SJSA1 (cell line): ENCODE measurements at regions not wholly inside any gene's neighbourhood (a gene's known extent, or its start where the extent isn't known, plus 50 kb on each side); places are given as distances from the start of the nearest gene placed in this dataset.
"Not testable (repeated sequence)": the region's sequence is repeated elsewhere in the genome, so short reads cannot be mapped to it uniquely, and the experiment has no call there.

Experiments
- DNase-seq, 2 experiments: peaks; one replicate each; pipeline ENCODE4 v3.0.0-alpha.2; 2015 to 2020; ENCODE audit warnings: low spot score in 2 of 2, low read depth in 1 of 2
- H3K27ac ChIP-seq: fragments of 250-450 bp; sonication (Bioruptor Pico); 2 replicates; pipeline ENCODE4 v1.5.1; 2020; ENCODE audit warnings: mild to moderate bottlenecking, moderate library complexity
- H3K27me3 ChIP-seq: fragments of 250-450 bp; sonication (Bioruptor Pico); replicated peaks from 2 replicates; pipeline ENCODE4 v1.5.1; 2020; ENCODE audit warnings: mild to moderate bottlenecking, moderate library complexity
- H3K36me3 ChIP-seq: fragments of 250-450 bp; sonication (Bioruptor Pico); 2 replicates; pipeline ENCODE4 v1.5.1; 2020; ENCODE audit warnings: mild to moderate bottlenecking
- H3K4me1 ChIP-seq: fragments of 250-450 bp; sonication (Bioruptor Pico); replicated peaks from 2 replicates; pipeline ENCODE4 v1.6.1; 2021; ENCODE audit warnings: mild to moderate bottlenecking
- H3K4me3 ChIP-seq: fragments of 250-450 bp; sonication (Bioruptor Pico); 2 replicates; pipeline ENCODE4 v1.5.1; 2020; ENCODE audit warnings: mild to moderate bottlenecking
- H3K9me3 ChIP-seq: fragments of 250-450 bp; sonication (Bioruptor Pico); replicated peaks from 2 replicates; pipeline ENCODE4 v1.5.1; 2020; ENCODE audit warnings: mild to moderate bottlenecking

DNA sequence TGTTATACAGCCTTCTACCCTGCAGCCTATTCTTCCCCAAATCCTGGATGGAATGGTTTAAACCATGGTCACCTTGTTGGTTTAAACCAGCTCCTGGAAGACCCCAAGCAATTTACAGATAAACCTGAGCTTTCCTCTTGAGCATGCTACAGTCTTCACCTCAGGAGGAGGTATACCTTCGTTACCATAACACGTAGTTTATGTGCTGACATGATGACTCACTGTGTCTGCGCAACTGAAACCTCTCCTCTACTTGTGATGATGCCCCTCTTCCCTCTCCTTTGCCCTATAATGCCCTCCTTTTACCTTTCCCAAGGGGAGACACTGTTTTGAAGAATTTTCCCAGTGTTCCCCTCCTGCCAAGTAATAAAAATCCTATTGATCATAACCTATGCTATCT is 457.3 kb upstream of the RGS18 start:
- Histone ChIP-seq H3K4me1 (no peaks in the 10 kb centered on the region), H3K9me3 (no peaks in the 10 kb centered on the region; the same call in 1 of the 2 replicates), H3K27me3 (no peaks in the 10 kb centered on the region), H3K36me3 (no peaks in the 10 kb centered on the region), H3K4me3 (no peak overlapping the region), H3K27ac (no peak overlapping the region)
- no peak for DNase-seq

DNA sequence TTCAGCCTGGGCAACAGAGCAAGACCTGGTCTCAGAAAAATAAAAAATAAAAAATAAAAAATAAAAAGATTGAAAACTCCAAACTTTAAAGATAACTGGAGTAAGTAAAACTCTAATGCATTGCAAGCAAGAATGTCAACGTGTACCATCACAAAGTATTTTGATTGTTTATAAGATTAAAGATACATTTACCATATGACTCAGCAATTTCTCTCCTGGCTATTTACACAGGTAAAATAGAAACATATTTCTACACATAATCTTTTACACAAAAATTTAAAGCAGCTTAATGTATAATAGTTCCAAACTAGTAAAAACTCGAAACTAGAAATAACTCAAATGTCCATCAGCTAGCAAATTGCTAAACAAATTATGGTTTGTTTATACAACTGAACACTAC is 456.1 kb upstream of the RGS18 start:
- no peaks in the 10 kb centered on the region; the same call in 1 of the 2 replicates for H3K9me3 ChIP-seq
- DNase-seq = no peak
- no peak overlapping the region for H3K4me3 ChIP-seq
- H3K4me1 ChIP-seq = no peaks in the 10 kb centered on the region
- H3K27ac ChIP-seq = no peak overlapping the region
- no peaks in the 10 kb centered on the region for H3K36me3 ChIP-seq
- no peaks in the 10 kb centered on the region for H3K27me3 ChIP-seq

DNA sequence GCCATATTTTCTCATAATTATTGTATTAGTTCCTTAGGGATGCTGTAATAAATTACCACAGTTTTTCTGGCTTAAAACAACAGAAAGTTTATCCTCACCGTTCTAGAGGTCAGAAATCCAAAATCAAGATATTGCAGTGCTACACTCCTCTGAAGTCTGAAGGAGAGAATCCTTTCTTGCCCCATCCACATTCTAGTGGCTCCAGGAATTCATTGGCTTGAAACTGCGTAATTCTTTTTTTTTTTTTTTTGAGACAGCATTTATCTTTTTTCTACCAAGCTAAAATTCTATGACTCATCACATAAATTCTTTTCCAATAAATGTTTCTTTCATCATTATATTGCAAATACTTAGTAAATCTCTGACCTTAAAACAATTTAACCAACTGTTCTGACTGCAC is 451.0 kb upstream of the RGS18 start:
- DNase-seq = no peak
- H3K27me3 ChIP-seq = no peaks in the 10 kb centered on the region
- H3K9me3 ChIP-seq = no peaks in the 10 kb centered on the region
- no peak overlapping the region for H3K27ac ChIP-seq
- H3K4me1 ChIP-seq = no peaks in the 10 kb centered on the region
- H3K36me3 ChIP-seq = no peaks in the 10 kb centered on the region
- H3K4me3 ChIP-seq = no peak overlapping the region

DNA sequence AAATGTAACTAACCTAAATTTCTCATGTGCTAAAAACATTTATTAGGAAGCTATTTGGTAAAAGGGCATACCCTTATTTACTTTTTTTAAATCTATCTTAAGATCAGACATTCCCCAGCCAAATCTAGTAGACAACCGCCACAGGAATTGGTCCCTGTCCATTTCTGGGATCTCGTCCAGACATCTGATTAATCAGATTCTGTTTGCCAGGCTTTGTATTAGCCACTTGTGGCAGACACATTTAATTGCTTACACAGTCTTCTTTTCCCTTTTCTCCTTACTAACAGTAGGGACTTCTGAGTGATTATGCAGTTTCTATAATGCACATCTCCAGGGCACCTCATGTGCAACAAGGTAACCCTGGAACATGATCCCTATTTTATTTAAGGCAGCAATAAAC is 449.0 kb upstream of the RGS18 start:
- Histone ChIP-seq H3K36me3 (no peaks in the 10 kb centered on the region), H3K9me3 (no peaks in the 10 kb centered on the region), H3K4me1 (no peaks in the 10 kb centered on the region), H3K27ac (no peak overlapping the region), H3K27me3 (no peaks in the 10 kb centered on the region), H3K4me3 (no peak overlapping the region)
- no peak for DNase-seq

DNA sequence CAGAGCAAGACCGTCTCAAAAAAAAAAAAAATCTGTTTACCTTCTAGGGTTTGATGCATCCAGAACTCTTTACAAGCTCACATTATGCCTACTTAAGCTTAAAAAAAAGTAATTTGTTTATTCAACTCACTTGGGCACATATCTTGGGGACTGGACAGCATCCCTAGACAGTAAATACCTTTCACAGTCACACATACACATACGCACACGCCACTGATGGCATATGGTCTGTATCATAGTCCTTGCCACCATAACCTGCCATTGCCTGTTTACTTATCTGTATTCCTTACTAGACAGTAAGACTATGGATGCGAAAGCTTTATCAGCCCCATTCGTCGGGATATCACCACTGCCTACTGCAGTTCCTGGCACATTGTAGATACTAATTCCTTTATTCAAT is 446.3 kb upstream of the RGS18 start:
- no peaks in the 10 kb centered on the region for H3K36me3 ChIP-seq
- no peak for DNase-seq
- H3K4me3 ChIP-seq = no peak overlapping the region
- no peaks in the 10 kb centered on the region for H3K9me3 ChIP-seq
- no peaks in the 10 kb centered on the region for H3K27me3 ChIP-seq
- no peak overlapping the region for H3K27ac ChIP-seq
- no peaks in the 10 kb centered on the region for H3K4me1 ChIP-seq

DNA sequence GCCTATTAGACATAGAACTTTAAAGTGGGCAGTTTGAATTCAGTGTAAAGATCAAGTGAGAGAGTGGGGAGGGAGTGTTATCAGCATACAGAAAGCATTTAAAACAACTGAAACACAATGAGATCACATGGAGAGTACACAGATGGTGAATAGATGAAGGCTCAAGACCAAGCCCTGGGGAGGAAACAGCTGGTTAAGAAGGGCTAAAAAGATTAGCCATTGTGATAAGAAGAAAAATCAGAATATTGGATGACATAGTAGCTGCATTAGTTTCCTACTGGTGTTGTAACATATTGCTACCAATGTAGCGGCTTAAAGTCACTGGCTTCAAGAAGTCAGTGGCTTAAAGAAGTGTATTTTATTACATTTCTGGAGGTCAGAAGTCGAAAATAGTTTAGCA is 443.4 kb upstream of the RGS18 start:
- Histone ChIP-seq H3K36me3 (no peaks in the 10 kb centered on the region), H3K27me3 (no peaks in the 10 kb centered on the region), H3K4me3 (no peak overlapping the region), H3K27ac (no peak overlapping the region), H3K4me1 (no peaks in the 10 kb centered on the region), H3K9me3 (no peaks in the 10 kb centered on the region)
- no peak for DNase-seq

DNA sequence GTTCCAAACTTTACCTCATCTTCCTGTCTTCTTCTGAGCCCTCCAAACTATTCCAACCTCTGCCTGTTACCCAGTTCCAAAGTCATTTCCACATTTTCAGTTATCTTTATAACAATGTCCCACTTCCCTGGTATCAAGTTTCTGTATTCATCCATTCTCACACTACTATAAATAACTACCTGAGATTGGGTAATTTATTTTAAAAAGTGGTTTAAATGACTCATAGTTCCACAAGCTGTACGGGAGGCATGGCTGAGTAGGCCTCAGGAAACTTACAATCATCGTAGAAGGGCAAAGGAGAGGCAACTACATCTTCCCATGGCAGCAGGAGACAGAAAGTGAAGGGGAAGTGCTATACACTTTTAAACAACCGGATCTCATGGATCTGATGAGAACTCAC is 428.5 kb upstream of the RGS18 start:
- Histone ChIP-seq H3K27ac (no peak overlapping the region), H3K27me3 (no peaks in the 10 kb centered on the region), H3K9me3 (no peaks in the 10 kb centered on the region), H3K4me3 (no peak overlapping the region), H3K4me1 (no peaks in the 10 kb centered on the region), H3K36me3 (no peaks in the 10 kb centered on the region)
- no peak for DNase-seq

DNA sequence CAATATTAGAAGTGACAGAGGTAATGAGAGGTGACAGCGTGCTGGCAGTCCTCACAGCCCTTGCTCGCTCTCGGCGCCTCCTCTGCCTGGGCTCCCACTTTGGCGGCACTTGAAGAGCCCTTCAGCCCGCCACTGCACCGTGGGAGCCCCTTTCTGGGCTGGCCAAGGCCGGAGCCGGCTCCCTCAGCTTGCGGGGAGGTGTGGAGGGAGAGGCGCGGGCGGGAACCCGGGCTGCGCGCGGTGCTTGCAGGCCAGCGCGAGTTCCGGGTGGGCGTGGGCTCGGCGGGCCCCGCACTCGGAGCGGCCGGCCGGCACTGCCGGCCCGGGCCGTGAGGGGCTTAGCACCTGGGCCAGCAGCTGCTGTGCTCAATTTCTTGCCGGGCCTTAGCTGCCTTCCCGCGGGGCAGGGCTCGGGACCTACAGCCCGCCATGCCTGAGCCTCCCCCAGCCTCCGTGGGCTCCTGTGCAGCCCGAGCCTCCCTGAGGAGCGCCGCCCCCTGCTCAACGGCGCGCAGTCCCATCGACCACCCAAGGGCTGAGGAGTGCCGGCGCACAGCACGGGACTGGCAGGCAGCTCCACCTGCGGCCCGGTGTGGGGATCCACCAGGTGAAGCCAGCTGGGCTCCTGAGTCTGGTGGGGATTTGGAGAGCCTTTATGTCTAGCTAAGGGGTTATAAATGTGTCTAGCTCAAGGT is 426.5 kb upstream of the RGS18 start:
- H3K36me3 ChIP-seq, DNase-seq, H3K27me3 ChIP-seq, H3K4me1 ChIP-seq, H3K27ac ChIP-seq, H3K4me3 ChIP-seq, H3K9me3 ChIP-seq: not testable (repeated sequence)

DNA sequence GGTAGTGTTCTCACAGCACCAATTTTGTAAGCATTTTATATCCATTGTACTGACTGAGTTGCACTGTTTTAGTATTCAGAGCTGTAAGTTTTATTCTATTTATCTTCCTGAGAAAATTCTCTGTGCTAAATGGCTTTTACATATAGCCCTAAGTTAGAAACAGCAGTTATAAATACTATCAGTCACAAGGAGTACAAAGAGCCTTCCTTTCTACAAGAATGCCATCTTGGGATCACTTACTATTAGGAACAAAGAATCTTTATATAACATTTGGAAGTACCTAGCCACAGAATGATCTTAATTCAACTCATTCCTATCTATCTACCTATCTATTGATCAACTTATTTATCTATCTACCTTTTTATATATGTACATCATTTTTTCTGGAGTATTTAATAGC is 423.9 kb upstream of the RGS18 start:
- no peaks in the 10 kb centered on the region for H3K27me3 ChIP-seq
- no peaks in the 10 kb centered on the region for H3K9me3 ChIP-seq
- no peak overlapping the region for H3K4me3 ChIP-seq
- DNase-seq = no peak
- no peak overlapping the region for H3K27ac ChIP-seq
- no peaks in the 10 kb centered on the region for H3K36me3 ChIP-seq
- no peaks in the 10 kb centered on the region for H3K4me1 ChIP-seq

DNA sequence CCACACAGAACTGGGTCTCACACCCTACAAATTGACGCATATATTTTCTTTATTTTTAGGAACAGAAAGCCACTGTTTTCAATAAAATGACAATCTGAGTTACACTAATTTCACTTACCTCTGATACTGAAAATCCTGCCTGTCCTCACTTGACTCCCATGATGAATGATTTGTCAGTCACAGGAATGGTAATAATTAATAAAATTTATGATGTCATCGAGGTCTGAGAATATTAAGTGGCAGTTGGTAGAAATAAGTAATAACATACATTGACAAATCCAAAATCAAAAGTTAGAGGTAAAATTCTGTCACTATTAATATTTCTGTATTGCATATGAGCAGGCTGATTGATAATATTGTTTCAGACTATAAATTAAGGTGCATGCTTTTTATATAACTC is 418.7 kb upstream of the RGS18 start:
- Histone ChIP-seq H3K27me3 (no peaks in the 10 kb centered on the region), H3K4me3 (no peak overlapping the region)

DNA sequence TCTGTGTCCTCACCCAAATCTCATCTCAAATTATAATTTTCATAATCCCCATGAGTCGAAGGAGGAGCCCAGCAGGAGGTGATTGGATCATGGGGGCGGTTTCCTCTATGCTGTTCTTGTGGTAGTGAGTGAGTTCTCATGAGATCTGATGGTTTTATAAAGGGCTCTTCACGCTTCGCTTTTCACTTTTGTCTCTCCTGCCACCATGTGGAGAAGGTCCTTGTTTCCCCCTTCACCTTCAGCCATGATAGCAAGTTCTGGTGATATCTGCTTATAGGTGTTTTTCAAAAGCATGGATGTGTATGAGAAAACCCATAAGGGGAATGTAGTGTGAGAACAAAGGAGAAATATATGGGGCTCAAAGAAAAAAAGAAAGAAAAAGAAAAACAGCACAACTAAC is 405.9 kb upstream of the RGS18 start:
- Histone ChIP-seq H3K4me1 (no peaks in the 10 kb centered on the region), H3K27ac (no peak overlapping the region), H3K4me3 (no peak overlapping the region), H3K27me3 (no peaks in the 10 kb centered on the region), H3K36me3 (no peaks in the 10 kb centered on the region), H3K9me3 (no peaks in the 10 kb centered on the region)
- DNase-seq = no peak

More for the DNA sequence above, 418.7 kb upstream of the RGS18 start:
- H3K27ac ChIP-seq = no peak overlapping the region
- no peaks in the 10 kb centered on the region for H3K9me3 ChIP-seq
- no peaks in the 10 kb centered on the region for H3K4me1 ChIP-seq
- DNase-seq = no peak
- H3K36me3 ChIP-seq = no peaks in the 10 kb centered on the region

DNA sequence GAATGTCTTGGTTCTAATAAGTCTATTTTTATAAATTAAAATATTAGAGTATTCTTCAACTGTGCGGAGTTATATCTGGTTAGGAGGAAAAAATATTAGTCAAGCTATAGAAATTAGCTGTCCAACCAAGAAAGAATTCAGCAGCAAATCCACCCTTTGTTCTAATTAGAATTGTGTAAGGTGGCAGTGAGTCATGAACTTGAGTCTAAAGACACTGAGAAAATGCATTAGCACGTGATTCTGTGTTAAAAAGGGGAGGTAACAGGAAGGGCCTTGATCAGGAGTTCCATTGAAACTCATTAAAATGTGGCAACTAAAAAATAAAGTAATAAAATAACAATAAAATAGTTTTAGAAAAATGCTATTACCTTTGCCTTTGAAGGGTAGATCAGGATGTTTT is 398.2 kb upstream of the RGS18 start:
- DNase-seq = no peak
- no peak overlapping the region for H3K27ac ChIP-seq
- H3K4me1 ChIP-seq = no peaks in the 10 kb centered on the region
- H3K4me3 ChIP-seq = no peak overlapping the region
- H3K27me3 ChIP-seq = no peaks in the 10 kb centered on the region
- no peaks in the 10 kb centered on the region for H3K9me3 ChIP-seq
- no peaks in the 10 kb centered on the region for H3K36me3 ChIP-seq

DNA sequence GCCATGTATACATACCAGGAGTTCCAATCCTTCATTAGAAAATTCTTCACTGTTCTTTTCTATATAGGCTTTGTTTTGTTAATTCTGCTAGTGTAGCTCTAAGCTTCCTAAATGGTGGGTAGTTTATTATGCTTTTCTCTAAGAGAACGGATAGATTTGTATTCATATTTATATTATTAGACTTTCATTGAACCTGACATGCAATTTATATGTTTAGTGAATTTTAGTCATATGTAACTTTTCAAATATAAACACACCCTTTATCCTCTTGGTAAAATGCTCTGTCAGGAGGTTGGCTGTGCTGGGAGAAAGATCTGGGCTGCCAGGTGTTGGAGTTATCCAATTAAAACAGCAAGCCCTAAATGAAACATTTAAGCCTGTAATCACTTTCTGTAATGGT is 369.7 kb upstream of the RGS18 start:
- H3K36me3 ChIP-seq = no peaks in the 10 kb centered on the region

DNA sequence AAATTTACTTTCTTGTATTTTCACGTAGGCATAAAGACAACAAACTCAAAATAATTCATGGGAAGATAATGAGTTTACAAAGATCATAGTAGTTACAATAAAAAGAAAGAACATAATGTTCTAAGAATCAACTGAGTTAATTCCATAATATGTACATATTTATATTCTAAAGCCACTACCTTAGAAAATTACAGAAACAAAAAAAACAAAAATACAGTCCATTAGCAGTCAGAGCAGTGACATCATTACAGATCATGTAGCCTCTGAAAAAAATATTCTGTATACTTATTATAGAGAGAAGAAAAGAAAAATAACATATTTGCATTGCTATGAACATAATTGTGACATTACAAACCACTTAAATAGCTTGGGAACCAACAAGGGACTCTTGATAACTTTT is 360.1 kb upstream of the RGS18 start:
- no peak overlapping the region for H3K27ac ChIP-seq
- no peaks in the 10 kb centered on the region for H3K4me1 ChIP-seq
- no peaks in the 10 kb centered on the region for H3K27me3 ChIP-seq
- H3K4me3 ChIP-seq = no peak overlapping the region
- DNase-seq = no peak
- no peaks in the 10 kb centered on the region for H3K9me3 ChIP-seq
- no peaks in the 10 kb centered on the region for H3K36me3 ChIP-seq

More for the DNA sequence above, 369.7 kb upstream of the RGS18 start:
- no peaks in the 10 kb centered on the region for H3K27me3 ChIP-seq
- H3K27ac ChIP-seq = no peak overlapping the region
- H3K4me1 ChIP-seq = no peaks in the 10 kb centered on the region
- no peak for DNase-seq
- H3K9me3 ChIP-seq = no peaks in the 10 kb centered on the region
- H3K4me3 ChIP-seq = no peak overlapping the region

DNA sequence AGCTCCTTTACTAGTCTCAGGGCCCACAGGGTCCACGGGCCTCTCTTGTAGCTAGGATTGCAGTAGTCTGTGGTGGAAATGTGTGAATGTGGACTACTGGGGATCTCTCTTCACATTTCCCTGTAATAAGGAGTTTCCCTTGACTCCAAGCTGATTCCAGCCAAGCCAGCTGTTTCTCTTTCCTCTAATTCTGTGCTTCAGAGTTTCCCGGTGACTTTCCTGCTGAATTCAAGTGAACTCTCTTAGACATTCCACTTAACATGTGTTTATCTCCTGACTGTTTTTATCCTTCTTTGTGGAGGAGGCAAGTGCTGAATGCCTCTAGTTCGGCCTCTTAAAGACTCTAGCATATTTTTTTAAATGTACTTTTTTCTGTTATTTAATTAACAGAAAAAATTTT is 354.0 kb upstream of the RGS18 start:
- Histone ChIP-seq H3K36me3 (no peaks in the 10 kb centered on the region), H3K27me3 (no peaks in the 10 kb centered on the region), H3K4me1 (no peaks in the 10 kb centered on the region), H3K9me3 (no peaks in the 10 kb centered on the region), H3K4me3 (no peak overlapping the region), H3K27ac (no peak overlapping the region)
- no peak for DNase-seq
